ENCODE measurements at regions not wholly inside any gene's neighbourhood (a gene's known extent, or its start where the extent isn't known, plus 50 kb on each side); places are given as distances from the start of the nearest gene placed in this dataset.

GRCh38 chr2:129179199-129179598, 800.3 kb upstream of the RAB6C start:
- TF ChIP-seq CTCF (IDR thresholded peaks at IDR 0.05; ENCODE audit: insufficient read depth, low read length, poor library complexity, severe bottlenecking) (no peak), EZH2phosphoT487 (conservative IDR thresholded peaks at IDR 0.05; ENCODE audit: low read length) (no peak)
